Endothelial cell of umbilical vein (primary cell): ENCODE measurements at regions not wholly inside any gene's neighbourhood (a gene's known extent, or its start where the extent isn't known, plus 50 kb on each side); places are given as distances from the start of the nearest gene placed in this dataset.

Experiments used
- BruUV-seq: library from RNA; stranded (reverse); fragments of 400-500 nt; replicated peaks from 2 replicates; lab custom pipeline; 2021; lab: Mats Ljungman, UMichigan
- CTCF ChIA-PET: fragments of 300-600, 350-600 bp; sonication (Branson Sonifier 250); formaldehyde crosslinking; loops from one replicate; lab custom pipeline; 2021; ENCODE audit warnings: antibody characterized with exemption, inconsistent platforms; lab: Charles Lee
- POLR2A ChIA-PET: fragments of 300-600, 350-600 bp; sonication (Branson Sonifier 250); formaldehyde crosslinking; loops from one replicate; lab custom pipeline; 2021; ENCODE audit warnings: antibody characterized with exemption, inconsistent platforms; lab: Charles Lee
- DNase-seq: peaks from one replicate; pipeline ENCODE4 v3.0.0-alpha.2; 2011; ENCODE audit warnings: low read depth, low spot score
- FAIRE-seq: peaks from 2 replicates; lab custom pipeline; 2011; peaks lifted over from hg19 to GRCh38; lab: Jason Lieb, UNC
- H2AFZ ChIP-seq: 2 replicates; pipeline ENCODE4 v1.6.0; 2012; ENCODE audit warnings: low read depth, low read length, control low read depth, inconsistent platforms
- H3K27ac ChIP-seq: 2 replicates; pipeline ENCODE4 v1.5.1; 2011; ENCODE audit warnings: low read depth, mild to moderate bottlenecking, control low read depth, low read length, moderate library complexity; ENCODE audit not compliant: insufficient read depth
- H3K27me3 ChIP-seq, 2 experiments: 2 replicates each; pipeline versions ENCODE4 v1.6.0 to v1.6.1; 2011; ENCODE audit warnings: low read length in 2 of 2, mixed read lengths in 1 of 2; ENCODE audit not compliant: control insufficient read depth in 2 of 2, insufficient read depth in 2 of 2
- H3K36me3 ChIP-seq, 2 experiments: 2 replicates in 1 of 2; 3 replicates in 1 of 2; pipeline ENCODE4 v1.5.1; 2011; ENCODE audit warnings: low read length in 2 of 2, mild to moderate bottlenecking in 1 of 2, moderate library complexity in 1 of 2; ENCODE audit not compliant: control insufficient read depth in 2 of 2, insufficient read depth in 2 of 2; ENCODE audit errors: extremely low read depth in 1 of 2
- H3K4me1 ChIP-seq: 3 replicates; pipeline ENCODE4 v1.5.1; 2011; ENCODE audit warnings: mild to moderate bottlenecking, low read length; ENCODE audit not compliant: control insufficient read depth, insufficient read depth; ENCODE audit errors: extremely low read depth
- H3K4me2 ChIP-seq: 2 replicates; pipeline ENCODE4 v1.6.1; 2011; ENCODE audit warnings: low read length, control low read depth, mixed read lengths; ENCODE audit not compliant: insufficient read depth
- H3K4me3 ChIP-seq, 3 experiments: fragments of 200-600 bp in 1 of 3; sonication (generic), shearing (Covaris generic) in 1 of 3; replicated peaks in 1 of 3; 2 replicates each; pipeline ENCODE4 v1.5.1; 2011 to 2016; ENCODE audit warnings: control low read depth in 3 of 3, low read length in 3 of 3, mild to moderate bottlenecking in 2 of 3, inconsistent platforms in 1 of 3, low read depth in 1 of 3, moderate library complexity in 1 of 3; ENCODE audit not compliant: insufficient read depth in 1 of 3
- H3K79me2 ChIP-seq: 2 replicates; pipeline ENCODE4 v1.6.0; 2012; ENCODE audit warnings: low read length, inconsistent platforms; ENCODE audit not compliant: control insufficient read depth, insufficient read depth
- H3K9ac ChIP-seq: replicated peaks from 2 replicates; pipeline ENCODE3; 2011; ENCODE audit warnings: low read length, control low read depth; ENCODE audit not compliant: insufficient read depth; ENCODE audit errors: extremely low read depth
- H3K9me1 ChIP-seq: replicated peaks from 3 replicates; pipeline ENCODE4 v1.6.0; 2011; ENCODE audit warnings: mild to moderate bottlenecking, low read length; ENCODE audit not compliant: control insufficient read depth, insufficient read depth; ENCODE audit errors: extremely low read depth
- H3K9me3 ChIP-seq: replicated peaks from 2 replicates; pipeline ENCODE4 v1.5.1; 2012; ENCODE audit warnings: low read length, inconsistent platforms; ENCODE audit not compliant: control insufficient read depth, insufficient read depth
- H4K20me1 ChIP-seq: replicated peaks from 2 replicates; pipeline ENCODE3; 2011; ENCODE audit warnings: mild to moderate bottlenecking, low read length; ENCODE audit not compliant: control insufficient read depth, insufficient read depth; ENCODE audit errors: extremely low read depth
- CTCF ChIP-seq, 2 donors: IDR thresholded peaks; 1 replicate in 1 of 2; 2 replicates in 1 of 2; pipeline ENCODE4 v1.5.1; 2011; ENCODE audit warnings: low read length in 2 of 2, mild to moderate bottlenecking in 2 of 2, moderate library complexity in 2 of 2, control low read depth in 1 of 2, inconsistent platforms in 1 of 2, low read depth in 1 of 2; ENCODE audit not compliant: insufficient read depth in 1 of 2; ENCODE audit errors: extremely low read depth in 1 of 2
- EZH2 ChIP-seq: IDR thresholded peaks from 2 replicates; pipeline ENCODE4 v1.6.1; 2012; ENCODE audit warnings: borderline replicate concordance, low read depth, mild to moderate bottlenecking, moderate library complexity, low read length, inconsistent platforms; ENCODE audit not compliant: severe bottlenecking
- FOS ChIP-seq: IDR thresholded peaks from 2 replicates; pipeline ENCODE4 v1.6.1; 2011; ENCODE audit warnings: mild to moderate bottlenecking, low read length, moderate library complexity, borderline replicate concordance; ENCODE audit not compliant: insufficient read depth
- GATA2 ChIP-seq: IDR thresholded peaks from 2 replicates; pipeline ENCODE4 v1.7.0; 2011; ENCODE audit warnings: low read depth, mild to moderate bottlenecking, moderate library complexity, mixed read lengths, low read length; ENCODE audit not compliant: insufficient read length, insufficient read depth
- JUN ChIP-seq: IDR thresholded peaks from 2 replicates; pipeline ENCODE4 v1.6.1; 2011; ENCODE audit warnings: borderline replicate concordance, low read depth; ENCODE audit not compliant: insufficient read length, insufficient read depth
- MAX ChIP-seq: IDR thresholded peaks from 2 replicates; pipeline ENCODE4 v1.6.1; 2011; ENCODE audit not compliant: insufficient read depth, insufficient read length
- MYC ChIP-seq: IDR thresholded peaks from one replicate; pipeline ENCODE4 v1.6.1; 2011; ENCODE audit warnings: mild to moderate bottlenecking, low read depth, low read length
- POLR2A ChIP-seq: IDR thresholded peaks from 2 replicates; pipeline ENCODE4 v1.6.1; 2012; ENCODE audit warnings: low read depth, mild to moderate bottlenecking, control low read depth, low read length
- POLR2AphosphoS5 ChIP-seq: IDR thresholded peaks from 2 replicates; pipeline ENCODE4 v1.6.1; 2012; ENCODE audit warnings: low read depth, mild to moderate bottlenecking, control low read depth, low read length, moderate library complexity; ENCODE audit not compliant: insufficient read depth
- dilution Hi-C: fragments of 300-500 bp; cut with MboI; formaldehyde crosslinking; loops from one replicate; pipeline ENCODE4 v1.15.0; 2019; ENCODE audit warnings: low sequenced_read_pairs; ENCODE audit not compliant: extremely low pct_ligation_motif_present
- intact Hi-C: fragments of 100-400 bp; cut with micrococcal nuclease; formaldehyde crosslinking; loops from one replicate; pipeline ENCODE4 v1.10.0; 2022

GRCh38 chr12:69067713-69068112, 134.7 kb upstream of the CPM start:
- Histone ChIP-seq H3K27ac (no peak overlapping the region), H3K4me3 (no peak overlapping the region), H3K9me1 (no peaks in the 10 kb centered on the region), H3K79me2 (no peaks in the 10 kb centered on the region), H3K4me1 (peaks cover 26% of the 10 kb centered on the region), H3K9ac (no peak overlapping the region), H2AFZ (no peak overlapping the region), H4K20me1 (no peaks in the 10 kb centered on the region), H3K4me2 (no peak overlapping the region), H3K9me3 (no peaks in the 10 kb centered on the region), H3K27me3 (peaks cover 15 to 33% of the 10 kb centered on the region in 2 experiments), H3K36me3 (no peaks in the 10 kb centered on the region)
- ChIA-PET CTCF (interaction anchor here (1.2 to 1.3 kb wide), 2 partner anchors 30 to 89 kb away, joined by 3 to 5 read pairs; no protein-coding TSS in a partner anchor), POLR2A (no interaction called here)
- no peak for DNase-seq
- no peak for FAIRE-seq
- BruUV-seq = no TSS peak
- intact Hi-C loops = no loop called here
- dilution Hi-C loops = no loop called here
- TF ChIP-seq EZH2 = no peak
- TF ChIP-seq JUN = no peak
- no peak for TF ChIP-seq MAX
- TF ChIP-seq GATA2 = no peak
- TF ChIP-seq CTCF (IDR thresholded peaks at IDR 0.05; ENCODE audit: extremely low read depth in 1 of 2, insufficient read depth in 1 of 2, low read depth in 1 of 2, low read length in 2 of 2) = no peak
- TF ChIP-seq POLR2AphosphoS5 = no peak
- no peak for TF ChIP-seq MYC
- no peak for TF ChIP-seq FOS
- TF ChIP-seq POLR2A = no peak
